ENCODE measurements at regions not wholly inside any gene's neighbourhood (a gene's known extent, or its start where the extent isn't known, plus 50 kb on each side); places are given as distances from the start of the nearest gene placed in this dataset.

- TF ChIP-seq EP300 (IDR thresholded peaks at IDR 0.05): no peak
- no peak for TF ChIP-seq POLR2A (IDR thresholded peaks at IDR 0.05)
Observed at GRCh38 chr4:126560794-126561193, 1072.0 kb upstream of the INTU start.

Measured in suprapubic skin (tissue), 2 donors.